Hepatocyte (in vitro differentiated cells): ENCODE measurements at regions not wholly inside any gene's neighbourhood (a gene's known extent, or its start where the extent isn't known, plus 50 kb on each side); places are given as distances from the start of the nearest gene placed in this dataset.

Experiments used
- CTCF ChIP-seq: fragments of 200-600 bp; sonication (generic); IDR thresholded peaks from 2 replicates; pipeline ENCODE4 v1.5.1; 2016; ENCODE audit warnings: antibody characterized with exemption, mild to moderate bottlenecking; ENCODE audit not compliant: poor library complexity
- EZH2 ChIP-seq: fragments of 200-600 bp; sonication (generic); IDR thresholded peaks from 2 replicates; pipeline ENCODE4 v1.6.1; 2016; ENCODE audit warnings: antibody characterized with exemption, mild to moderate bottlenecking, borderline replicate concordance
- EZH2phosphoT487 ChIP-seq: fragments of 200-600 bp; sonication (generic); IDR thresholded peaks from one replicate; pipeline ENCODE4 v1.6.1; 2018; ENCODE audit warnings: antibody characterized with exemption, mild to moderate bottlenecking, low read depth, moderate library complexity; ENCODE audit not compliant: unreplicated experiment, severe bottlenecking

DNA sequence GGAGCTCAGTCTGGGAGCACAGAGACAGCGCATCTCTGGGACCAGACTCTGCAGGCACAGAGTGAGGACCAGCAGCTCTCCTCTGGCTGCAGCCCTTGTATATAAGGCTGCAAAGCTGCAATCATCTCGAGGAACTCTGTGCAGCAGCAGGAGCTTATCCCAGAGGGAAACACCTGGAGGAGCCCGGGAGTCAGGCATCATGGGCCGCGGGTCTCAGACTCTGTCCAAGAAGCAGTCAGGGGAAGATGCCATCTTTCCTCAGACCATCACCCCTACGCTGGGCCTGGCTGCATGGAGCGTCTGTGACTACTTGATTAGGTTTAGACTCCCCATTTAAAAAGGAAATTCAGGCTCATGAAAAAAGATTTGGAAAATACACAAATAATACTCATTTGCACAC lies 122.0 kb downstream of the IRF8 start:
- TF ChIP-seq CTCF (no peak), EZH2 (no peak), EZH2phosphoT487 (no peak)
